HCT116 (cell line): ENCODE measurements at regions not wholly inside any gene's neighbourhood (a gene's known extent, or its start where the extent isn't known, plus 50 kb on each side); places are given as distances from the start of the nearest gene placed in this dataset.

Experiments
- ATAC-seq: fragments of 200-7000 bp; cut with Tn5 transposase; 2 replicates; pipeline ENCODE4 v1.9.1; 2020; ENCODE audit warnings: mild to moderate bottlenecking, moderate library complexity
- BruUV-seq: library from RNA; stranded (reverse); fragments of 400-500 nt; replicated peaks from 2 replicates; lab custom pipeline; 2021; lab: Mats Ljungman, UMichigan
- CTCF ChIA-PET: fragments of 300-600 bp; sonication (Branson Sonifier 250); formaldehyde crosslinking; loops from one replicate; lab custom pipeline; 2021; ENCODE audit warnings: antibody characterized with exemption; lab: Charles Lee
- POLR2A ChIA-PET: fragments of 300-600, 350-600 bp; sonication (Branson Sonifier 250); formaldehyde crosslinking; loops from one replicate; lab custom pipeline; 2021; ENCODE audit warnings: antibody characterized with exemption; lab: Charles Lee
- RAD21 ChIA-PET, 2 experiments: fragments of 300-600 bp; sonication (Branson Sonifier 250); formaldehyde crosslinking; loops; one replicate each; lab custom pipeline; 2023; ENCODE audit warnings: low total read pairs in 2 of 2; ENCODE audit not compliant: uncharacterized antibody in 2 of 2, unreplicated experiment in 2 of 2, low non-redundant PET in 1 of 2; lab: Charles Lee
- DNase-seq: peaks from one replicate; pipeline ENCODE4 v3.0.0-alpha.2; 2010; ENCODE audit warnings: low read depth, low spot score
- H2AFZ ChIP-seq: fragments of 200-600 bp; shearing (Covaris generic), sonication (generic); 2 replicates; pipeline ENCODE4 v1.6.1; 2017; ENCODE audit warnings: low read depth, mixed run types, mixed read lengths, antibody characterized with exemption, low read length; ENCODE audit not compliant: poor library complexity, severe bottlenecking
- H3K27ac ChIP-seq: 2 replicates; pipeline ENCODE4 v1.5.1; 2012; ENCODE audit warnings: low read depth, low read length
- H3K27me3 ChIP-seq: fragments of 200-600 bp; sonication (generic); 2 replicates; pipeline ENCODE4 v1.6.1; 2016; ENCODE audit warnings: mixed run types, low read length, mixed read lengths; ENCODE audit not compliant: insufficient read depth
- H3K36me3 ChIP-seq, 2 experiments: fragments of 200-500 bp in 1 of 2; fragments of 200-600 bp in 1 of 2; sonication (Bioruptor generic) in 1 of 2; sonication (generic) in 1 of 2; 2 replicates each; pipeline versions ENCODE4 v1.5.1 to v1.6.1; 2014 to 2016; ENCODE audit warnings: low read length in 2 of 2, inconsistent platforms in 1 of 2, mixed read lengths in 1 of 2, mixed run types in 1 of 2; ENCODE audit not compliant: insufficient read depth in 2 of 2, control insufficient read depth in 1 of 2
- H3K4me1 ChIP-seq, 2 experiments: fragments of 200-600 bp in 1 of 2; sonication (generic) in 1 of 2; 2 replicates each; pipeline versions ENCODE4 v1.5.1 to v1.6.1; 2012 to 2017; ENCODE audit warnings: low read length in 2 of 2, inconsistent platforms in 1 of 2, mild to moderate bottlenecking in 1 of 2, mixed read lengths in 1 of 2, mixed run types in 1 of 2, moderate library complexity in 1 of 2; ENCODE audit not compliant: insufficient read depth in 2 of 2, control insufficient read depth in 1 of 2
- H3K4me2 ChIP-seq: fragments of 200-600 bp; sonication (generic); 2 replicates; pipeline ENCODE4 v1.6.1; 2017; ENCODE audit warnings: mixed run types, low read length, mixed read lengths
- H3K4me3 ChIP-seq, 2 experiments: fragments of 200-600 bp in 1 of 2; sonication (generic) in 1 of 2; replicated peaks in 1 of 2; 2 replicates each; pipeline ENCODE4 v1.5.1; 2011 to 2016; ENCODE audit warnings: low read length in 2 of 2, control low read depth in 1 of 2, low read depth in 1 of 2, mild to moderate bottlenecking in 1 of 2, mixed read lengths in 1 of 2, mixed run types in 1 of 2
- H3K79me2 ChIP-seq: fragments of 200-600 bp; sonication (generic); 2 replicates; pipeline ENCODE4 v1.6.1; 2017; ENCODE audit warnings: mild to moderate bottlenecking, mixed run types, low read length, moderate library complexity, mixed read lengths; ENCODE audit not compliant: insufficient read depth
- H3K9ac ChIP-seq: fragments of 200-600 bp; sonication (generic); 2 replicates; pipeline ENCODE4 v1.6.1; 2016; ENCODE audit warnings: low read length, mixed read lengths
- H3K9me2 ChIP-seq: fragments of 200-600 bp; sonication (generic), shearing (Covaris generic); 2 replicates; pipeline ENCODE4 v1.6.1; 2017; ENCODE audit warnings: mixed run types, mild to moderate bottlenecking, moderate library complexity; ENCODE audit not compliant: insufficient read depth
- H3K9me3 ChIP-seq, 2 experiments: fragments of 200-500 bp in 1 of 2; fragments of 200-600 bp in 1 of 2; sonication (Bioruptor generic) in 1 of 2; sonication (generic) in 1 of 2; 2 replicates each; pipeline ENCODE4 v1.6.1; 2014 to 2017; ENCODE audit warnings: low read length in 2 of 2, mixed read lengths in 2 of 2, inconsistent platforms in 1 of 2, low read depth in 1 of 2, mild to moderate bottlenecking in 1 of 2, mixed run types in 1 of 2, moderate library complexity in 1 of 2; ENCODE audit not compliant: control insufficient read depth in 1 of 2, insufficient read depth in 1 of 2
- H4K20me1 ChIP-seq: fragments of 200-600 bp; sonication (generic), shearing (Covaris generic); 2 replicates; pipeline ENCODE4 v1.6.1; 2017; ENCODE audit warnings: mixed run types, mild to moderate bottlenecking, moderate library complexity; ENCODE audit not compliant: insufficient read depth
- ATF3 ChIP-seq: IDR thresholded peaks from 2 replicates; pipeline ENCODE4 v1.6.1; 2012
- CEBPB ChIP-seq: IDR thresholded peaks from 2 replicates; pipeline ENCODE4 v1.6.1; 2012; ENCODE audit warnings: low read depth
- CTCF ChIP-seq, 3 experiments: fragments of 200-600 bp in 1 of 3; sonication (generic) in 1 of 3; IDR thresholded peaks in 2 of 3; conservative IDR thresholded peaks in 1 of 3; 2 replicates each; pipeline ENCODE4 v1.5.1; 2012 to 2017; ENCODE audit warnings: low read depth in 2 of 3, low read length in 2 of 3, antibody characterized with exemption in 1 of 3, borderline replicate concordance in 1 of 3, control low read depth in 1 of 3, mild to moderate bottlenecking in 1 of 3, mixed read lengths in 1 of 3, mixed run types in 1 of 3, moderate library complexity in 1 of 3; ENCODE audit not compliant: insufficient read depth in 1 of 3
- EGR1 ChIP-seq: IDR thresholded peaks from 2 replicates; pipeline ENCODE4 v1.6.1; 2012; ENCODE audit warnings: low read depth
- EZH2 ChIP-seq: fragments of 200-600 bp; sonication (generic); IDR thresholded peaks from 2 replicates; pipeline ENCODE4 v1.6.1; 2017; ENCODE audit warnings: antibody characterized with exemption, mixed run types
- EZH2phosphoT487 ChIP-seq: fragments of 200-600 bp; IDR thresholded peaks from 2 replicates; pipeline ENCODE4 v1.6.1; 2018; ENCODE audit warnings: antibody characterized with exemption, borderline replicate concordance
- JUND ChIP-seq: IDR thresholded peaks from 2 replicates; pipeline ENCODE4 v1.6.1; 2012
- MAX ChIP-seq: IDR thresholded peaks from 2 replicates; pipeline ENCODE4 v1.6.1; 2012
- POLR2A ChIP-seq: IDR thresholded peaks from 2 replicates; pipeline ENCODE4 v1.7.0; 2011; ENCODE audit warnings: borderline replicate concordance; ENCODE audit not compliant: insufficient read depth, insufficient read length; ENCODE audit errors: extremely low read depth
- SIN3A ChIP-seq: IDR thresholded peaks from 2 replicates; pipeline ENCODE4 v1.6.1; 2012; ENCODE audit warnings: low read depth
- SRF ChIP-seq: IDR thresholded peaks from 2 replicates; pipeline ENCODE4 v1.6.1; 2012; ENCODE audit warnings: low read depth
- ZBTB33 ChIP-seq: IDR thresholded peaks from 2 replicates; pipeline ENCODE4 v1.6.1; 2011; ENCODE audit warnings: mild to moderate bottlenecking, low read length, moderate library complexity; ENCODE audit not compliant: insufficient replicate concordance; ENCODE audit errors: extremely low read depth
- intact Hi-C: fragments of 100-400 bp; cut with micrococcal nuclease; formaldehyde crosslinking; loops from 2 replicates; pipeline ENCODE4 v1.10.0; 2022

GRCh38 chr16:50457979-50458491, 89.2 kb upstream of the BRD7 start:
- Histone ChIP-seq H3K27ac (no peak overlapping the region), H3K4me3 (no peak overlapping the region), H3K9me2 (no peaks in the 10 kb centered on the region), H3K36me3 (no peaks in the 10 kb centered on the region), H3K4me2 (no peak overlapping the region), H3K9ac (no peak overlapping the region), H3K79me2 (no peaks in the 10 kb centered on the region), H3K27me3 (peaks cover 9% of the 10 kb centered on the region; the same call in 1 of the 2 replicates), H2AFZ (no peak overlapping the region), H3K4me1 (peaks cover 0 to 9% of the 10 kb centered on the region in 2 experiments; a peak in 1 of 4 replicates), H3K9me3 (no peaks in the 10 kb centered on the region), H4K20me1 (no peaks in the 10 kb centered on the region)
- no TSS peak for BruUV-seq
- ChIA-PET CTCF (no interaction called here), RAD21 (no interaction called here), POLR2A (no interaction called here)
- no peak for DNase-seq
- ATAC-seq, result no peak
- intact Hi-C loops, result no loop called here
- TF ChIP-seq MAX, result no peak
- no peak for TF ChIP-seq CTCF (IDR thresholded peaks at IDR 0.05 in 2 of 3, conservative IDR thresholded peaks at IDR 0.05 in 1 of 3; ENCODE audit: borderline replicate concordance in 1 of 3, insufficient read depth in 1 of 3, low read depth in 2 of 3, low read length in 2 of 3)
- TF ChIP-seq EZH2phosphoT487, result no peak
- TF ChIP-seq EZH2, result no peak
- no peak for TF ChIP-seq ATF3
- no peak for TF ChIP-seq EGR1
- no peak for TF ChIP-seq SRF
- no peak for TF ChIP-seq JUND
- TF ChIP-seq ZBTB33, result no peak
- no peak for TF ChIP-seq SIN3A
- TF ChIP-seq POLR2A, result no peak
- no peak for TF ChIP-seq CEBPB
